ENCODE measurements at regions not wholly inside any gene's neighbourhood (a gene's known extent, or its start where the extent isn't known, plus 50 kb on each side); places are given as distances from the start of the nearest gene placed in this dataset.
A peak's percentile ranks its signal among the peaks of the same experiment; 100 is the strongest.

GRCh38 chr22:26763633-26764361 lies 106.4 kb downstream of the MIAT start:
- Mint-ChIP-seq H3K4me3 (ENCODE audit: low read depth) (no peak overlapping the region), H3K9me3 (ENCODE audit: low read depth) (no peaks in the 10 kb centered on the region), H3K36me3 (ENCODE audit: insufficient read depth) (no peaks in the 10 kb centered on the region), H3K27me3 (peaks cover 10% of the 10 kb centered on the region), H3K4me1 (ENCODE audit: low read depth) (peaks cover 11% of the 10 kb centered on the region), H3K27ac (no peak overlapping the region)
- peak; percentile 5 for TF ChIP-seq CTCF (IDR thresholded peaks at IDR 0.05; ENCODE audit: unreplicated experiment)
- DNase-seq (ENCODE audit: low spot score, unreplicated experiment), result no peak

GRCh38 chr22:26766510-26767350 lies 109.3 kb downstream of the MIAT start:
- Mint-ChIP-seq H3K4me1 (ENCODE audit: low read depth) (peaks cover 11% of the 10 kb centered on the region), H3K27ac (no peak overlapping the region), H3K27me3 (peaks cover 4% of the 10 kb centered on the region), H3K9me3 (ENCODE audit: low read depth) (no peaks in the 10 kb centered on the region), H3K4me3 (ENCODE audit: low read depth) (no peak overlapping the region), H3K36me3 (ENCODE audit: insufficient read depth) (no peaks in the 10 kb centered on the region)
- TF ChIP-seq CTCF (IDR thresholded peaks at IDR 0.05; ENCODE audit: unreplicated experiment), result no peak
- DNase-seq (ENCODE audit: low spot score, unreplicated experiment), result no peak

- Mint-ChIP-seq H3K9me3 (ENCODE audit: low read depth) (no peaks in the 10 kb centered on the region), H3K36me3 (ENCODE audit: insufficient read depth) (no peaks in the 10 kb centered on the region), H3K4me1 (ENCODE audit: low read depth) (peaks cover 11% of the 10 kb centered on the region), H3K27me3 (peaks cover 4% of the 10 kb centered on the region), H3K4me3 (ENCODE audit: low read depth) (no peak overlapping the region), H3K27ac (no peak overlapping the region)
- no peak for TF ChIP-seq CTCF (IDR thresholded peaks at IDR 0.05; ENCODE audit: unreplicated experiment)
- DNase-seq (ENCODE audit: low spot score, unreplicated experiment), result no peak
Measured at GRCh38 chr22:26767351-26768155, 110.2 kb downstream of the MIAT start.

- Mint-ChIP-seq H3K36me3 (ENCODE audit: insufficient read depth) (no peaks in the 10 kb centered on the region), H3K4me3 (ENCODE audit: low read depth) (no peak overlapping the region), H3K9me3 (ENCODE audit: low read depth) (no peaks in the 10 kb centered on the region), H3K27ac (no peak overlapping the region), H3K27me3 (peaks cover 4% of the 10 kb centered on the region), H3K4me1 (ENCODE audit: low read depth) (peaks cover 11% of the 10 kb centered on the region)
- no peak for TF ChIP-seq CTCF (IDR thresholded peaks at IDR 0.05; ENCODE audit: unreplicated experiment)
- no peak for DNase-seq (ENCODE audit: low spot score, unreplicated experiment)
Measured at GRCh38 chr22:26768156-26768515, 110.7 kb downstream of the MIAT start.

GRCh38 chr22:26768952-26769351 lies 111.6 kb downstream of the MIAT start:
- Mint-ChIP-seq H3K4me1 (ENCODE audit: low read depth) (peaks cover 7% of the 10 kb centered on the region), H3K27ac (no peak overlapping the region), H3K9me3 (ENCODE audit: low read depth) (no peaks in the 10 kb centered on the region), H3K4me3 (ENCODE audit: low read depth) (no peak overlapping the region), H3K27me3 (peaks cover 4% of the 10 kb centered on the region), H3K36me3 (ENCODE audit: insufficient read depth) (peaks cover 2% of the 10 kb centered on the region)
- no peak for DNase-seq (ENCODE audit: low spot score, unreplicated experiment)
- no peak for TF ChIP-seq CTCF (IDR thresholded peaks at IDR 0.05; ENCODE audit: unreplicated experiment)

Measured in progenitor cell of endocrine pancreas (in vitro differentiated cells).